ENCODE measurements at regions not wholly inside any gene's neighbourhood (a gene's known extent, or its start where the extent isn't known, plus 50 kb on each side); places are given as distances from the start of the nearest gene placed in this dataset.

GRCh38 chr6:45830441-45831139, 185.1 kb downstream of the CLIC5 start:
- peak; percentile 81 for DNase-seq

- no peak for DNase-seq
Measured at GRCh38 chr6:45829873-45830272, 185.8 kb downstream of the CLIC5 start.

GRCh38 chr6:45827952-45828530, 187.6 kb downstream of the CLIC5 start:
- DNase-seq: no peak

- no peak for DNase-seq
Measured at GRCh38 chr6:45822873-45823272, 192.8 kb downstream of the CLIC5 start.

- no peak for DNase-seq
Measured at GRCh38 chr6:45822246-45822812, 193.3 kb downstream of the CLIC5 start.

GRCh38 chr6:45818655-45819054, 197.0 kb downstream of the CLIC5 start:
- no peak for DNase-seq

- no peak for DNase-seq
Measured at GRCh38 chr6:45816674-45817297, 198.9 kb downstream of the CLIC5 start.

GRCh38 chr6:45815466-45816125, 200.1 kb downstream of the CLIC5 start:
- DNase-seq: no peak

- DNase-seq: no peak
Measured at GRCh38 chr6:45814772-45815171, 200.9 kb downstream of the CLIC5 start.

- DNase-seq: no peak
Measured at GRCh38 chr6:45813943-45814342, 201.7 kb downstream of the CLIC5 start.

- DNase-seq: no peak
Measured at GRCh38 chr6:45812922-45813321, 202.7 kb downstream of the CLIC5 start.

- no peak for DNase-seq
Measured at GRCh38 chr6:45808917-45809316, 206.7 kb downstream of the CLIC5 start.

- DNase-seq: no peak
Measured at GRCh38 chr6:45808042-45808645, 207.5 kb downstream of the CLIC5 start.

- DNase-seq: no peak
Measured at GRCh38 chr6:45807311-45808041, 208.2 kb downstream of the CLIC5 start.

GRCh38 chr6:45806172-45806571, 209.5 kb downstream of the CLIC5 start:
- DNase-seq: no peak

- DNase-seq: no peak
Measured at GRCh38 chr6:45803071-45803470, 212.6 kb downstream of the CLIC5 start.

- no peak for DNase-seq
Measured at GRCh38 chr6:45801471-45802289, 214.0 kb downstream of the CLIC5 start.

GRCh38 chr6:45800911-45801310, 214.7 kb downstream of the CLIC5 start:
- DNase-seq: no peak

GRCh38 chr6:45795678-45796077, 220.0 kb downstream of the CLIC5 start:
- DNase-seq: no peak

GRCh38 chr6:45794465-45794864, 221.2 kb downstream of the CLIC5 start:
- no peak for DNase-seq
